Erythroblast (primary cell): ENCODE measurements at regions not wholly inside any gene's neighbourhood (a gene's known extent, or its start where the extent isn't known, plus 50 kb on each side); places are given as distances from the start of the nearest gene placed in this dataset.

Experiments used
- GATA1 ChIP-seq: IDR thresholded peaks from 2 replicates; pipeline ENCODE4 v1.6.1; 2011; ENCODE audit warnings: low read depth, mild to moderate bottlenecking, control low read depth, low read length, moderate library complexity
- POLR2A ChIP-seq: IDR thresholded peaks from 2 replicates; pipeline ENCODE4 v1.6.1; 2011; ENCODE audit warnings: mild to moderate bottlenecking, low read length

GRCh38 chr2:45224321-45224992 is 215.2 kb upstream of the SIX2 start:
- TF ChIP-seq POLR2A, result no peak
- no peak for TF ChIP-seq GATA1
